Right kidney (tissue), 1 donor: ENCODE measurements at regions not wholly inside any gene's neighbourhood (a gene's known extent, or its start where the extent isn't known, plus 50 kb on each side); places are given as distances from the start of the nearest gene placed in this dataset.
A peak's percentile ranks its signal among the peaks of the same experiment; 100 is the strongest.
"Not testable (repeated sequence)": the region's sequence is repeated elsewhere in the genome, so short reads cannot be mapped to it uniquely, and the experiment has no call there.

Source experiments
- DNase-seq: peaks from one replicate; pipeline ENCODE4 v3.0.0-alpha.2; 2016

DNA sequence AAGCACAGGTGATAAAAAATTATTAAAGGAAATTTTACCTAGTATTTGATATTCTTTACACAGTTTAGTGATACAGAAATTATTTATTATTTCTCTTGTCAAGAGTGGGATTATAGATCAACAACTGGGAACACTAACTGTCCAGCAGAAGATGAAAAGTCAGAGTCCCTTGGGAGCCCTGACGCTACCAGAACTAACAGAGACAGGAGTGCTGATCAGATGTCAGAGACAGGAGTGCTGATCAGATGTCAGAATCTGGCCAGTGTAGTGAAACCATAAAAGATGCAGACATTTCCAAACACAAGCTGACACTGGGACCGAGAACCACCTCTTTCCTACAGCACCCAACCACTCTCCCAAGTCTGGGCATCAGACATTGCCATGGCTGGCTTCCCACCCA lies 828.2 kb downstream of the TNS3 start:
- DNase-seq = no peak

DNA sequence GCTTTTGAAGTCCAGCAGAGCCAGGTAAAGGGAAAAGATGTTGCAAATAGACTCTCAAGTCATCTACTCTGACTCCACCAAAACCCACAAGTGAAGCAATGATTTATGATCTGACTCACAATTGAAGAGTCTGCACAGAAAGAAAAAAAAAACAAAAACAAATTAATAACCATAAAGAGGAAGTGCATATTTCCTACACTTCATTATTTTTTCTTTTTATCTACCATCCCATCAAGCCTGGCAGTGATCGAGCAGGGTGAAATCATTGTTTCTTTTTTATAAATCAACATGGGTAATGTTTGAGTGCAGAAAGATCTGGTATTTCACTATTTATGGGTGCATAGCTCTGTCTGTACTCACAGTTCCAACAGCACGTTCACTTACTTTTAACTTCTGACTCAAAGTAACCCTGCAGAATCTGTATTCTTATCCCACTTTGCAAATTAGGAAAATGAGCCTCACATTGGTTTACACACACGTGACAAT lies 829.0 kb downstream of the TNS3 start:
- DNase-seq = no peak

DNA sequence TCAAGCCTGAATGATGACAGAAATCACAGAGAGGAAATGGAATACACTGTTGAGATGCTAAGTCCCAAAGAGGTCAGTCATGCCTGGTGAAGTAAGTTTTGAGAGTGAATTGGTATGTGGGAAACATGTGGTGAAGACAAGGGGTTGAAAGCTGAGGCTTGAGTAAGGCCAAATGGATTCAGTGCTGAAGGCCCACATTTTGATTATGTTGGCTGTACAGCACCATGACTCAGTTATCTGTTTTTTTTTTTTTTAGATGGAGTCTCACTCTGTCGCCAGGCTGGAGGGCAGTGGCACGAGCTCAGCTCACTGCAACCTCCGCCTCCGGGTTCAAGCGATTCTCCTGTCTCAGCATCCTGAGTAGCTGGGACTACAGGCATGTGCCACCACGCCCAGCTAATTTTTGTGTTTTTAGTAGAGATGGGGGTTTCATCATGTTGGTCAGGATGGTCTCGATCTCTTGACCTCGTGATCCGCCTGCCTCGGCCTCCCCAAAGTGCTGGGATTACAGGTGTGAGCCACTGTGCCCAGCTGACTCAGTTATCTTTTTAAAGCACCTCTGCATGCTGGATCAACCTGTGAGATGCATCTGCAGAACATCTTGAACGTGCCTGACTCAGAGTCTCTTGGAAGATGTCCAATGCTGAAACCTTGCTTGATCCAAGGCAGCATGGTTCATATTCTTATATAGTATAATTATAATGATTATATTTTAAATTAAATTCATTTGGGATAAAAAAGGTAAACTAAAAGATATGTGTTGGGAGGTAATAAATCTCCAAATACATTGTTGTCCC lies 829.8 kb downstream of the TNS3 start:
- DNase-seq = not testable (repeated sequence)

DNA sequence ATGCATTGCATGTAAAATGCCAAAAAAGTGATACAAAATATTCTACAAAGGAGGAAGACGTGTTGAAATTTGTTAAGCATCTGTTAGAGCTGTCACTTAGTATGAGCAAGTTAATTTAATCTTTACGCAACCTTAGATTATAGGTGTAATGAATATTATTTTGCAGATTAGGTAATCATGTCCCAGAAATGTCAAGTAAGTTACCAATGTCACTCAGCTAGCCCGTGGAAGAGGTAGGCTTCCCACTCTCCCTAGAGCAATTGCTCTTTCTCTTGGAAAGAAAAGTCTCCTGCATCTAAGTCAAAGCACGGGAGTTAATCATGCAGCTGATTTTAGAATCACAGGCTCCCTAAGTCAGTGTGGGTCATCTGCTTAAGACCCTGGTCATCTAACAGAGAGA lies 830.4 kb upstream of the IGFBP3 start:
- no peak for DNase-seq

- DNase-seq = no peak
These were observed 829.3 kb upstream of the IGFBP3 start for GRCh38 chr7:46750321-46750865.

- DNase-seq = no peak
These were observed 827.0 kb upstream of the IGFBP3 start for GRCh38 chr7:46747869-46748576.

GRCh38 chr7:46746695-46747687 lies 825.9 kb upstream of the IGFBP3 start:
- peak; percentile 12 for DNase-seq

- no peak for DNase-seq
These were observed 824.6 kb upstream of the IGFBP3 start for GRCh38 chr7:46745707-46746090.

- DNase-seq = no peak
These were observed 824.1 kb upstream of the IGFBP3 start for GRCh38 chr7:46744957-46745706.

GRCh38 chr7:46742601-46743000 lies 821.5 kb upstream of the IGFBP3 start:
- DNase-seq = no peak

DNA sequence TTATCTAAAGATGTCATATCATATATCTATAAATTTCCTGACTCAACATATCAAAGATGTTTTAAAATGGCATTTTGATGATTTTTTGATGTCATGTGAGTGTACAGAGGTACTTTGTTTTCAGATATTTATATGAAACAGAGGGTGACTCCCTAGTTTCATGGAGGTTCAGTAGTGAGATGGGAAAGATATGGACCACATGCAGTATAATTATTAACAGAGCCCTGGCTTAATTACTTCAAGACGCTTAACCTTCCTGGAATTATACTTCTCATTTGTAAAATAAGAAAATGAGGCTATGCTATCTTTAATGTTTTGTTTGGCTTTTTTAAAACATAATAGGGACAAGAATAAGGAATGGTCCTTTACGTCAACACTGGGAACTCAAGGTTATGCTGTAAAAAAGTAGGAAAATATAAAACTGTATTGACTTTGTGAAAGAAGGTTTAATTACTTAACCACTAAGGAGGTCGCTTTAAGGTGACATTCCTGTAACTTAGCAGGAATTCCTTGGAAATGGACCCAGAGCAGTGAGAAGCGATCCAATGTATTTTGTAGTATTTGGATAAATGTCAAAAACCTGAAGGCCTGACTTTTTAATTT lies 821.0 kb upstream of the IGFBP3 start:
- DNase-seq = no peak

- no peak for DNase-seq
These were observed 820.1 kb upstream of the IGFBP3 start for GRCh38 chr7:46741181-46741580.

DNA sequence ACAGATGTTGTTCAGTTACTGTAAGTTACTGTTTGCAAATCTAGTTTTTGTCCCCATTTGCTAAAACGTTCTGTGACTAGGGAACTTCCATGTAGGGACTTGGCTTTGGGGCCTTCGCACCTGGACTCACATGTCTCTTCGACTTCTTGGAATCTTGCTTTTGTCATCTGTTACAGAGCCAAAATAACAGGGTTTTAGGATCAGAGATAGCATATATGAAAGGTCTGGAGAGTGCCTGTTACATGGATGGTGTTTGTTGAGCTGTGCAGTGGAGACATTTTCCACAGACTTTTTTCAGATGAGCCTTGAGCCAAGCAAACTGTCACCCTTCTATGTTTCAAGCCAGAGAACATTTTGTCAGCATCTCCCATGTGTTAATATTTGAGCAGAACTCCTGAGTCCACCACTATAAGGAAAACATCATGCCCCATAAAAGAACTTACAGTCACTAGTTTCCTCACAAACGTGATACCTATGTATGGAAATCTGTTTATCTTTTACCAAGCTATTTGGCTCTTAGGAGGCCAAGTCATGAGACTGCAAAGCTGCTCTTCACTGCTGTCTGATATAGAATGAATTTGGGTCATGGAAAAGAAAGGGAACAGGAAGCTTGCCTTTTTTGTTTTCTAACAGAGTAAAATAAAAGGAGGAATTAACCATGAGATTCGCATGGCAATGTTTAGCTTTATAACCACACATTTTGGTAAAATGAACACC lies 818.6 kb upstream of the IGFBP3 start:
- DNase-seq = no peak

DNA sequence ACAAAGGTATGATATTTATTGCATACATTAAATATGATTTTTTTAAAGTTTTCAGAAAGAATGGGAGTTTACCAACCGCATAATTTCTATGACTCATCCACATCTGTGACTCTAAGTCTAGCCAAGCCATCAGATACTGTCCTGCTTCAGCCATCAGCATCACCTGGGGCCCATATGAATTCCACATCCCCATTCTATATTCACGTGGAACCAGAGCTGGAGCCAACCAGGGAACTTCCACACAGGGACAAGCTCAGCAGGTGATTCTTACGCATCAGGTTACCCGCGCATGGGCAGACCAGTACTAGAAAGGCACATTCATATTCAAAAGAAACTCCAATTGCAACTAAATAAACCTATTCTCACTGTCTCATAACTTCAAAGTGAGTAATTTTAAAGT lies 817.7 kb upstream of the IGFBP3 start:
- no peak for DNase-seq

DNA sequence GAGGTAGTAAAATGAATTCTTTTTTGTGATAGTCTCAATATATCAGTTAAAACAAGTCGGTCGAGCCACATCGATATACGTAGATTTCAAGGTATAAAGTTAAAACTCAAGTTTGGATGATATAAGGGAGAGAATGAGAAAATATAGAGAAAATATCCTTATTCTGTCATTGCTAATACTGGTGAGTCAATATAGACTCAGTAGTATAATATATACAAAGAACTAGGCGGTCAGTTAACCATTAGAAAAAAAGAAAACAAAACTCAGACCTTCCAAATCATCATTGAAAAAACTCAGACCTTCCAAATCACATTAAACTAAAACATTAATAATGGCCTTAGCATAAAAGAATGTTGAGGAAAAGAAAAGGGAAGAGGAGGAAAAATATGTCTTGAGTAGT lies 817.1 kb upstream of the IGFBP3 start:
- no peak for DNase-seq

GRCh38 chr7:46725838-46726237 lies 804.8 kb upstream of the IGFBP3 start:
- no peak for DNase-seq

GRCh38 chr7:46725136-46725535 lies 804.1 kb upstream of the IGFBP3 start:
- DNase-seq = no peak

GRCh38 chr7:46723742-46724141 lies 802.7 kb upstream of the IGFBP3 start:
- no peak for DNase-seq

DNA sequence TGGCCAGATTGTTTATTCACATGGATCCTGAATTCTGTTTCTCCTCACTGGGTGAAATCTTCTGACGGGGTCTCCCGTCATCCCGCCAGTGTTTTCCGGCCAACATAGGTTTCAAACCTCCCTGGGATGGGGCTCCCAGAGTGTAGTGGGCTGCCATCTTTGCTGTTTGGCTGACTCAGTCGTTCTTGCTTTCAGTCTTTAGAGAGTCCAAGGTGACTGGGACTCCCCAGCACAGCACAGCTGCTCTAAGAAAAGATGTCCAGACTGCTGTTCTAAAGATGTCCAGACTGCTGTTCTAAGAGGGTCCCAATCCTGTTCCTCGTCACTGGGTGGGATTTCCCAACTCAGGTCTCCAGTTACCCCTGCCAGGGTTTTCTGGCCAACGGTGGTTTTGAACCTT lies 801.9 kb upstream of the IGFBP3 start:
- no peak for DNase-seq

GRCh38 chr7:46720761-46721160 lies 799.7 kb upstream of the IGFBP3 start:
- DNase-seq = no peak
